Stimulated activated CD4-positive, alpha-beta T cell treated with anti-CD3 and anti-CD28 coated beads, TNF-alpha, amount 100 ng/mL, for 24 hours (primary cell): ENCODE measurements at regions not wholly inside any gene's neighbourhood (a gene's known extent, or its start where the extent isn't known, plus 50 kb on each side); places are given as distances from the start of the nearest gene placed in this dataset.
"Not testable (repeated sequence)": the region's sequence is repeated elsewhere in the genome, so short reads cannot be mapped to it uniquely, and the experiment has no call there.

Source experiments
- DNase-seq, 3 experiments: peaks; one replicate each; pipeline ENCODE4 v3.0.0-alpha.2; 2020; ENCODE audit warnings: low read depth in 3 of 3

- no peak for DNase-seq
Observed at GRCh38 chrX:38939067-38939466, 137.8 kb downstream of the MID1IP1 start.

- no peak for DNase-seq
Observed at GRCh38 chrX:38940547-38940946, 139.3 kb downstream of the MID1IP1 start.

- no peak for DNase-seq
Observed at GRCh38 chrX:38941675-38942074, 140.4 kb downstream of the MID1IP1 start.

- no peak for DNase-seq
Observed at GRCh38 chrX:38943120-38943519, 141.9 kb downstream of the MID1IP1 start.

- DNase-seq: no peak
Observed at GRCh38 chrX:38948046-38948445, 146.8 kb downstream of the MID1IP1 start.

GRCh38 chrX:38954520-38954919, 153.3 kb downstream of the MID1IP1 start:
- no peak for DNase-seq

- DNase-seq: no peak
Observed at GRCh38 chrX:38959736-38960135, 158.5 kb downstream of the MID1IP1 start.

- no peak for DNase-seq
Observed at GRCh38 chrX:38960137-38960536, 158.9 kb downstream of the MID1IP1 start.

GRCh38 chrX:38961936-38962335, 160.7 kb downstream of the MID1IP1 start:
- DNase-seq: no peak

- DNase-seq: not testable (repeated sequence)
Observed at GRCh38 chrX:38963244-38963643, 162.0 kb downstream of the MID1IP1 start.

- no peak for DNase-seq
Observed at GRCh38 chrX:38965888-38966287, 164.6 kb downstream of the MID1IP1 start.

GRCh38 chrX:38968344-38969216, 167.3 kb downstream of the MID1IP1 start:
- no peak for DNase-seq

GRCh38 chrX:38970074-38970473, 168.8 kb downstream of the MID1IP1 start:
- DNase-seq: no peak

- DNase-seq: peak in 1 of 3 experiments; percentile 11
Observed at GRCh38 chrX:38970845-38971244, 169.6 kb downstream of the MID1IP1 start.

GRCh38 chrX:38973322-38973721, 172.1 kb downstream of the MID1IP1 start:
- no peak for DNase-seq

- no peak for DNase-seq
Observed at GRCh38 chrX:38974542-38974941, 173.3 kb downstream of the MID1IP1 start.

- DNase-seq: no peak
Observed at GRCh38 chrX:38975368-38975942, 174.2 kb downstream of the MID1IP1 start.

GRCh38 chrX:38982370-38982769, 181.1 kb downstream of the MID1IP1 start:
- DNase-seq: no peak

- no peak for DNase-seq
Observed at GRCh38 chrX:38982843-38983242, 181.6 kb downstream of the MID1IP1 start.

- DNase-seq: no peak
Observed at GRCh38 chrX:38985375-38985774, 184.1 kb downstream of the MID1IP1 start.

GRCh38 chrX:38985945-38986344, 184.7 kb downstream of the MID1IP1 start:
- no peak for DNase-seq

- no peak for DNase-seq
Observed at GRCh38 chrX:38986586-38986985, 185.3 kb downstream of the MID1IP1 start.

- DNase-seq: no peak
Observed at GRCh38 chrX:38987198-38987651, 186.0 kb downstream of the MID1IP1 start.
